ENCODE measurements at regions not wholly inside any gene's neighbourhood (a gene's known extent, or its start where the extent isn't known, plus 50 kb on each side); places are given as distances from the start of the nearest gene placed in this dataset.
"Not testable (repeated sequence)": the region's sequence is repeated elsewhere in the genome, so short reads cannot be mapped to it uniquely, and the experiment has no call there.

DNA sequence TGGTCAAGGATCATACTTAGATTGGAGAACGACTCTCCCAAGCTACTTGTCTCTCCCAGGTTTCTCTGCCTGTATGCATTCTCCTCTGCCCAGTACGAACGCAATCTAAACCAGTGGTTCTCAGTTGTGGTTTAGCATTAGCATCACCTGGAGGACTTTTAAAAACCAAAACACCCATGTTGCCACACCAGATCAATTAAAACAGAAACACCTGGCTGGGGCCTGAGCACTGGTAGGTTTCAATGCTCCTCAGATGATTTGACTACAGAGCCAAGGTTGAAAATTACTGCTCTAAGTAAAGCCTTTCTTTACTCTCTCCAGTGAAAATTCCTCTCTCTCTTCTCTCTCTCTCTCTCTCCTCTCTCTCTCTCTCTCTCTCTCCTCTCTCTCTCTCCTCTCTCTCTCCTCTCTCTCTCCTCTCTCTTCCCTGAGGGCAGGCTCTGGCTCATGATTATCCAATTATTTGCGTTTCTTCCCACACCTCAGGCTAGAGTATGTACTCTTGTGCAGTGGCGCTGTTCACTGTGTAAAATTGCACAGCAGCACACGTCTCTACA, 153.7 kb upstream of the FGF13 start:
- DNase-seq: no peak

DNA sequence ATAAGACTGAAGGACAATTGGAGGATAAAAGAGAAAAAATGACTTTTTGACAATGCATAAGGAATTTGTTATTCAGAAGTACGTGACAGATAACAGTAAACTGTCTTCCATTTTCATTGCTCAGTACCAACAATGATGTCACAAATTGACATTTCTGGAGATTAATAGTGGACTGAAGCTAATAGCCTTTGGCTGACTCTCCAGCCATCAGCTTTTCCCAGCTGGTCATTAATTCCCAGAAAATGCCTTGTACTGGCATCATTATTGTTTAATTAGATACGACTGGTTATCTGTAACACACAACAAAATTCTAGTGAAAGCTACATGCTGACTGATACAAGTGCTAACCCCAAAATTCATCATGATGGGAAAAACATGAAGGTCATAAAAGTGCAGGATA, 147.9 kb upstream of the FGF13 start:
- no peak for DNase-seq

DNA sequence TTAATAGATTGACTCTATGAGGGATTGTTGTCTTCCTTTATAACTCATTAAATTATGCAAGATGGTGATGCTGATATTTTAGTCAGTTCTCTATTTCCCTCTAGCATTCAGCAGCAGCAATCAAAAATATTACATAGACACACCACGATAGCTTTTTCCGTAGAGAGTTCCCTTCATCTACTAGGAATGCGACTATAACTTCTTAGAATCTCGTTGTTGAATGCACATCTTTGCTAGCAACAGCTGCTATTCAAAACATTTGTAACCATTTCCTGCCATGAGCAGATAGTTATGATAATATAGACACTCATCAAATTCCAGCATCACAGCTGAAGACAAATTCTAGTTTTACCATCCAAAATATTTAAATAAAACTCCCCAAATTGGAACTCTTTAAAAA, 147.4 kb upstream of the FGF13 start:
- DNase-seq: no peak

DNA sequence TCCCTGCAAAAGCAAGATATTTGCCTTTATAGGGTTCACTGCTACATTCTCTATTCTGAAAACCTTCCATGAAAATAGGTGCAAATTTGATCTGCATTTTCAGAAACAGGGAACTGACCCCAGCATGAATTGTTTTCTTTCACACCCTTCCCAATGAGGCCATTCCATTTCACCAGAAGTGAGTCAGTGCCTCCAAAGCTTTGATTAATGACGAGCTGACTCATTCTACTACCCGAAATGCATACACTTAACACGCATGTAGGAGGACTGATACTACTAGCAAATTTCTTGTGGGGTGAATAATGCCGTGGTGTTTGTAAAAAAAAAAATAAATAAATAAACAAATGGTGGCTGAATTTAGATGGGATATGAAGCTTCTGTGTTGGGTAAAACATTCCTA, 146.9 kb upstream of the FGF13 start:
- DNase-seq: no peak

DNA sequence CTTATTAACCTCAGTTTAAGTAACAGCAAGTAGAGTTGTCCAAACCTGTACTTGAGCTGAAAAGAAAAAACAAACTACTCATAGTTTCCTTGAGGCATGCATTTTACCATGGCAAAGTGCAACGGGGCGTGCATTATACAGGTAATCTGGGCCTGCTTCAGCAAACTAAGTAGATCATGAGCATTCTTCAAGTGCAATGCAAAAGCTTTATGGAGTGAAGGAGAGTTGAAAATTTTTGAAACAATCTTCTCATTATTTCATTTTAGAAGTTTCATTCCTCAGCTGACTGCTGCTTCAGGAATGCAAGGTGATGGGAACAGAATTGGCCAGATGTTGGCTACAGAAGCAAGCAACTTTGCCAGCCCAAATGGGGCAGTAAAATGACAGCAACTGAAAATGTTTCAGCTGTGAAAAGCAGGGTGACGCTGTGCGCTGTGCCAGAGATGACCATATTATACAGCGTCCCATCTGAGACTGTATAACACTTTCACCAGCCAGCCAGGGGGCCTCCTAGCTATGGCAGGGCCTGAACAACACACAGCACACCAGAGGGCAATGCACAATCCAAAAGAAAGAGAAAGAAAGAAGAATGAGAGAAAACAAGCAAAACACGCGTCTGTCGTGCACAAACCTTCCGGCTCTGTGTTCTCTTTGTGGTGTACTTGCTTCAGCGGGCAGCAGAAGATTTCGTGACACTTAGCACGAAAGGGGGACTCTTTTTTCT, 145.5 kb upstream of the FGF13 start:
- no peak for DNase-seq

DNA sequence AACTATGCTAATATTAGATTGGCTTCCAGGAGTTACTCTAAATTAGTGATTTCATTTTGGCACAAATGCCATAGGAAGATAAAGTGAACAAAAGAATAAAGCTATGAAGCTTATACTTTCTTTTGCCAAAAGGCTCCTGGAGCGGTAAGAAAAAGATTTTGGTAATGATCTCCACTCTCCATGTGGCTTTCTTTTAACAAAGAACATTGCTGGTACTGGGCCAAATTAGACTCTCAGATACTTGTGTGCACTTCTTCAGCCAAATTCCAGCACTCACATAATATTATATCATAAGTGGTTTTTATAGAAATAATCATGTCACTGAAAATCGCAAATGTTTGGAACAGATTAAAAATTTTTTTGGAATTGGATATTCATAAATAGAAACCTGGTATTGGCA, 142.4 kb upstream of the FGF13 start:
- DNase-seq: no peak

DNA sequence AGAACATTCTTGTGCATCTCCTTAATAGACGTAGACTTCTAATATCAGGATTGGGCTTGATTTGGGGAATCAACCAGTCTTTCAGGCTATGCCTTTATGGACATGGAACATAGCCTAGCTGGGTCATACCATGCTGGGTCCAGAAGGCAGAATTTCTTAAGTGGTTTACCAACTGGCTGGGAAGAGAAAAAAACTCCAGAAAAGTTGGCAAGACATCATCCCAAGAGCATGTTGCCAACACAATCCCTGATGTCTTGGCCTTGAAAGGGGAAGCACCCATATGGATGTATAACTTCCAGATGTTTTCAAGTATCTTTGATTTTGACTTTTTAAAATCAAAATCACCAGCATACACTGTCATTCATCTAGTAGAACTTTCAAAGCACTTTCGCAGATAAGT, 138.0 kb upstream of the FGF13 start:
- no peak for DNase-seq

DNA sequence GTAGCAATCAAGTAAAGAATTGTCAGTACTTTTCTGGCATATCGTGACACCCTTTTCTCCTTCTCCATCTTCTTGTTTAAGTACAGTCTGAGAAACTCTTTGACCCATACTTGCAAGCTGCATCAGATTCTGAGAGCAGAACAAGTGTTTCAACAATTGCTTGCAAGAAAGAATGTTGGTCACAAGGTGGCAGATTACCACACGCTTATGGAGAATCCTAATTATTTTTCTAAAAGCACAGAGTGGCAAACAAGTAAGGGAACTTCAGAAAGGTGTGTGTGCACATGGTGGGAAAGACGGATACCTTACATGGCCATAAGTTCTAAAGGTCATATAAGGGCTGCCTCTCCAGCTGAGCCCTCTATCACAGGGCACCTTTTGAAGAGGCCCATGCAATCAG, 136.4 kb upstream of the FGF13 start:
- DNase-seq: no peak

DNA sequence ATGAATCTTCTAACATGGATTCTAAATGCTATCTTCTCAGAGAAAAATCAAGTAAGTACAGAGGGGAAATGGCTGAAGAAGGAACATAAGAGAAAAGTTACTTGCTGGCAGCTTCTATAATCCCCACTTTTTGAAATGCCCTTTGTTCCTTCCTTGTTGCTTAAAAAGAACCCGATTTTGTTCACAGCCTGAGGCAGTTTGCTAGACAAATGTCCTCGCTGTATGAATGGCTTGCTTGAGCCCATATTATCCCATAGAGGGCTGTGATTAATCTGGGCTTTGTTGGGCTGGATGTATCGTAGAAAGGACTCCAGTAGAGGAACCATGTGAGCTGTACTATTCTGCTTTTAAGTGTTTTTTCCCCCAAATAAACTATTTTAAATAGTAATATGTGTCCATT, 134.3 kb upstream of the FGF13 start:
- no peak for DNase-seq

DNA sequence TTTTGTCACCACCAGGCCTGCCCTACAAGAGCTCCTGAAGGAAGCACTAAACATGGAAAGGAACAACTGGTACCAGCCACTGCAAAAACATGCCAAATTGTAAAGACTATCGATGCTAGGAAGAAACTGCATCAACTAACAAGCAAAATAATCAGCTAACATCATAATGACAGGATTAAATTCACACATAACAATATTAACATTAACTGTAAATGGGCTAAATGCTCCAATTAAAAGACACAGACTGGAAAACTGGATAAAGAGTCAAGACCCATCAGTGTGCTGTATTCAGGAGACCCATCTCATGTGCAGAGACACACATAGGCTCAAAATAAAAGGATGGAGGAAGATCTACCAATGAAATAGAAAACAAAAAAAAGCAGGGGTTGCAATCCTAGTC, 95.9 kb upstream of the FGF13 start:
- DNase-seq: not testable (repeated sequence)

DNA sequence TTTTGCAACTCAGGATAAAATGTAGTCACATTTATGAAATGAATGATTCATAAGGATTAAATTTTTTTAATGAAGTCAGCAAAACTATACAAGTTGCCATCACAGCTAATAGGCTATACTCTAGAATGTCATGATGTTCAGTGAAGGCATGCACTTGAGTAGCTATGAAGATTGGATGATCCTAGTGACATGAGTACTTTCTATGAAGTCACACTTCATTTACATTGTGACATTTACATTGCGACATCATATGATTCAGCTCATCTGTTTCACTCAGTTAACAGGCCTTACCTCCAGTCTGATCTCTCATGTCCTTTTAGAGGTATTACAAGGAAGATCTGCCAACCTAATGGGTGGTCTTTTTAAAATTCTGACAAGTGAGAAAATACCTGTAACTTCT, 82.7 kb upstream of the FGF13 start:
- no peak for DNase-seq

DNA sequence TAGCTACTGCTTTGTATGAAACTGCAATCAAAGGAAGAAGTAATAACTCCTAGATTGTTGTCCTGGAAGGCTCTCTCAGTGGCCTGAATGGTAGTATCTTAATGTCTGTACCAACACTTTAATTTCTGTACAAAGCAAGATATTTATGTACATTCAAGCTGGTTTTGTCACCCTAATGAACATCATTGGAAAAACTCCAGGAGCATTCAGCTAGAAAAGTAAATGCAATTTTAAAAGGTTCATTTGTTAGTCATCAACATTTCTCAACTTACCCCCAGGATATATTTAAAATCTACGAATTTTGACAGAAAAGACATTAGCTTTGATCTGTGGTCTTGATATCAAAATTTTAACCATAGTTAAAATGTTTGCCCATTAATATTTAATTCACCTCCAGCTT, 80.0 kb upstream of the FGF13 start:
- DNase-seq: no peak

DNA sequence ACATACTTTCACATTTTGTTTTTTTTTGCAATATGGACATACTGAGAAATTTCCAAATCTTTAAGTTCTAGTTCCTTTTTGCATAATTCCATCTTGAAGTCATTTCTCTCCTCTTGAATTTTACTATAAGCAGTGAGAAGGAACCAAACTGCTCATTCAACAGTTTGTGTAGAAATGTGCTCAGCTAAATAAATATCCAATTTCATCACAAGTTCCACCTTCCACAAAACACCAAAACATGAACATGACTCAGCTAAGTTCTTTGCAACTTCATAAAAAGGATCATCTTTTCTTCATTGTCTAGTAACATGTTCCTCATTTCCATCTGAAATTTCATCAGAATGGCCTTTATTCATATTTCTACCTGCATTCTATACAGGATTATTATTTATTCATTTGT, 77.3 kb upstream of the FGF13 start:
- no peak for DNase-seq

DNA sequence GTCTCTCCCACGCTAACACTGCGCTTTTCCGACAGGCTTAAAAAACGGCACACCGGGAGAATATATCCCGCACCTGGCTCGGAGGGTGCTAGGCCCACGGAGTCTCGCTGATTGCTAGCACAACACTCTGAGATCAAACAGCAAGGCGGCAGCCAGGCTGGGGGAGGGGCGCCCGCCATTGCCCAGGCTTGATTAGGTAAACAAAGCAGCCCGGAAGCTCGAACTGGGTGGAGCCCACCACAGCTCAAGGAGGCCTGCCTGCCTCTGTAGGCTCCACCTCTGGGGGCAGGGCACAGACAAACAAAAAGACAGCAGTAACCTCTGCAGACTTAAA, 67.0 kb upstream of the FGF13 start:
- DNase-seq: not testable (repeated sequence)

DNA sequence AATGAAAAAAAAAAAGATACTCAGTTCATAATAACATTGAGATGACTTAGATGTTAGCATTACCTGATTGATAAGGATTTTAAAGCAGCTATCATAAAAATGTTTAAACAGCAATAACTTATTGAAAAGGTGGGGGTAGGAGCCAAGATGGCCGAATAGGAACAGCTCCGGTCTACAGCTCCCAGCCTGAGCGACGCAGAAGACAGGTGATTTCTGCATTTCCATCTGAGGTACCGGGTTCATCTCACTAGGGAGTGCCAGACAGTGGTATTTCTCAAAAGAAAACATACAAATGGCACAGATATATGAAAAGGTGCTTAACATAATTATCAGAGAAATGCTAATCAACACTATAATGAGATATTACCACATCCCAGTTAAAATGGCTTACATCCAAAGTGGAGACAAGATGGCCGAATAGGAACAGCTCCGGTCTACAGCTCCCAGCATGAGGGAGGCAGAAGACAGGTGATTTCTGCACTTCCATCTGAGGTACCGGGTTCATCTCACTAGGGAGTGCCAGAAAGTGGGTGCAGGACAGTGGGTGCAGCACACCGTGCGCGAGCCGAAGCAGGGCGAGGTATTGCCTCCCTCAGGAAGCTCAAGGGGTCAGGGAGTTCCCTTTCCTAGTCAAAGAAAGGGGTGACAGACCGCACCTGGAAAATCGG, 66.5 kb upstream of the FGF13 start:
- not testable (repeated sequence) for DNase-seq

DNA sequence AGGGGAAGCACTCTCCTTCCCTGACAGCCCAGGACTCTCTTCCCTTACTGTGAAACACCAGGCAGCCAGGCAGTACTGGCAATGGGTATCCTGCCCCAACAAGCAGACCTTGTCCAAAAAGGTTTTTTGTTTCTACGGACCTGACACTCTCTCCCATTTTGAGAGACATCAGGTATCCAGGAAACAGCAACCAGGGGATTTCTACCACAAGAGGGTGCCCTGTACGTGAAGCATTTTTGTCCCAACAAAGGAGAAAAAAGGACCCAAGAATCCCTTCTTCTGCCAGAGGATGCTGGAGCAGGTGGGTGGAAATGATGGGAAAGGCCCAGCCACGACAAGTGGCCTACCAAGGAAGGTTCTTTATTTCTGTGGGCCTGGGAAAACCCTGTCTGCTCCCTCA, 65.7 kb upstream of the FGF13 start:
- no peak for DNase-seq

DNA sequence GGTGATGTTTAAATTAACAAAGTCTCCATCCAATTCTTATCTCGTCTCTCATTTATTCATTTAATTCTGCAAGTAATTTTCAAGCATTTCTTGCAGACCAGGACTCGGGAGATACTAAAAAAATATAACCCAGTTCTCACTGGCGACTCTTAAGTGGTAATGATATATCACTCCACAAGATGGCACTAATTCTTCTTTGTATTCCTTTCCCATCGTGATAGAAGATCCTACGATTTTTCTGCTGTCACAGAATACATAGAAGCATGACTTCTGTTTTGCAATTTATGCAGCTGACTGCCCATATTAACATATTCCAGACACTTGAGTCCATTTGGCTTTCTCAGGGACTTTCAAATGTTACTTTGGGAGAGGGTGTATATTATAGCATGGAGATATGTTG, 64.0 kb upstream of the FGF13 start:
- DNase-seq: no peak

DNA sequence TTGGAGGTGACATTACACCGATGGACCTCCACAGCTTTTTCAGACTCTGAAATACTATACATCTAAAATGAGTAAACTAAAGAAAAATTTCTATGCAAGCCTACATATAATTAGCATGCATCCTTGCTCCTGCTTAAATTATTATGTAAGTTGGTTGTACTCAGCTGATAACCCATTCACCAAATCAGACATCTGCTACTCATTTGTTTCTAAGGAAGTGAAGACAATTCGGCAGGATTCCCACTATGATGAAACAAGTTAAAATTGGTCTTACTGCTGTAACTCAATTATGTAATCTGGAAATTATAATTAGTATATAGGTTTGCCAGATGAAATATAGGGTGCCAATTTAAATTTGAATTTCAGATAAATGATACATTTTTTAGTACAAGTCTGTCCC, 59.5 kb upstream of the FGF13 start:
- DNase-seq: no peak

DNA sequence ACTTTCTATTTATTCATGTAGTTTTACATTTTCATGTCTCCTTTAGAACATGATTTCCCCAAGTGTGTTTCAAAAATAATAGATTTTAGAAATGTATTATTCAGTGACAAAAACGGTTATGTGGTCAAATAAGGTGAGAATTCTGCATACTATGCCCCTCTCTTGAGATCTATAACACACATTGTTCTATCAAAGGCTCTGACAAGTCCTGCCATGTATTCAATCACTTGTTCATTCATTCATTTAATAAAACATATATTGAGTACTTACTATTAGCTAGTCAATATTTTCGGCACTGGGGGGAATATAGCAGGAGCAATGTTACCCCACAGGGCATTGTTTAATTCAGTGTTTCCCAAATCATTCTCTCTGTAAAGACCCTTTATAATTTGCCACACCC, 58.4 kb upstream of the FGF13 start:
- no peak for DNase-seq

DNA sequence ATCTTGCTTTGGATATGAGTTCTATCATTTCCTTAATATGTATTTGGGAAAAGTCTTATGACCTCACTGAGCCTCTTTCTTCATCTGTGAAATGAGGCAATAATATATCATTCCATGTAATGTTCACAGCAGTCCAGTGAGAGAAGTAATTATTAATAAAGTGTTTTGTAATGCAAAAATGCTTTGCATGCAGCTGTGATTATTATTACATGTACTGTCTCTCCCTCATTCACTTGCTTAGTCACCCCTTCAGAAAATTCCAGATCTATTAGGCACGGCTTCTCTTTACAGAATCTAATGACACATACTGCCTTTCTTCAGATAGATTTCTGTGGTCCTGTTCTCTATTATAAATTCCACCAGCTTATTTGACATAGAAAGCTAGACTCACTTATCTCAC, 53.5 kb upstream of the FGF13 start:
- no peak for DNase-seq

DNA sequence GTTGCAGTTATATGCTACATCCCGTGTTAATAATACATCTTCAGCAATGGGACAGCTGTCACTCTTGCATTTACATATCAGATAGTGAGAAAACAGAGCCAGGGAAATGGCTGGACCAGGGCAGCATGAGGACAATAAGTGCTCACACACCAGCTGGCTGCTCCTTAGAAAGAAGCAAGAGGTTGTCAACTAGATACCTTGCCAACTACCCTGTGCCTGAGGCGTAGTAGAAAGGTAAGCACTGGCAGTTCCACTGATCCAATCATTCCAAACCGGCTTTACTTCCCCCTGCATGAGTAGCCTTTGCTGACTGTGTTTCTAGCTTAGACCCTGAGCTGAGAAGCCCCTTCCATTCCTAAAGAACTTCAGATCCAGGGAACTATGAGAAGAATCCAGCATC, 52.2 kb upstream of the FGF13 start:
- DNase-seq: no peak

DNA sequence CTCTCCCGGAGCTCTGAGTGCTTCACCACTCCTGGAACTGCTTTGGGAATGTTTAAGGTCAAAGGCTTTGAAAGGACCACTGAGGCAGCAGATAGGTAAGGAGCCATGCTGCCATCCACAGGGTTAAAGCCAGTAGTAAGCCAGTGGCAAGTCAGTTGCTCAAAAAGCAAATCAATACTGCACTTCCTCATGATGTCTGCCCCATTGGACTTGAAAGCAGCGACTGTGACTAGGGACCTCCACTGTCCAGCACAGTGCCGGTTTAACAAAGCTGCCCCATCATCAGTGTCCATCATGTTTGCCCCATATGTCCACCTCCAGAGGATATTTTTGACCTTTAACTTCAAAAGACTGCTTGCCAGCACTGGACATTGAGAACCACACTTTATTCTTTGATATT, 49.9 kb upstream of the FGF13 start:
- DNase-seq: no peak
